ENCODE measurements at regions not wholly inside any gene's neighbourhood (a gene's known extent, or its start where the extent isn't known, plus 50 kb on each side); places are given as distances from the start of the nearest gene placed in this dataset. TPM values are rescaled to one million over a fixed set of nuclear protein-coding genes. Genes with fewer than 3 reads are reported as not detected.
"Not testable (repeated sequence)": the region's sequence is repeated elsewhere in the genome, so short reads cannot be mapped to it uniquely, and the experiment has no call there.

- intact Hi-C loops (cut with DNase I) = no loop called here
- no peak for DNase-seq (ENCODE audit: low spot score)
- ATAC-seq = no peak
Measured at GRCh38 chr12:25882266-25882665, 76.2 kb upstream of the RASSF8 start.

GRCh38 chr12:25883026-25883916, 75.2 kb upstream of the RASSF8 start:
- DNase-seq (ENCODE audit: low spot score) (no peak), ATAC-seq (no peak)
- intact Hi-C loops (cut with DNase I) = no loop called here

GRCh38 chr12:25884024-25884919, 74.2 kb upstream of the RASSF8 start:
- ATAC-seq (peak; percentile 53), DNase-seq (ENCODE audit: low spot score) (no peak)
- intact Hi-C loops (cut with DNase I) = no loop called here

- no peak for ATAC-seq
- intact Hi-C loops (cut with DNase I) = no loop called here
- no peak for DNase-seq (ENCODE audit: low spot score)
Measured at GRCh38 chr12:25884920-25885234, 73.6 kb upstream of the RASSF8 start.

- intact Hi-C loops (cut with DNase I) = no loop called here
Measured at GRCh38 chr12:25886396-25886795, 72.1 kb upstream of the RASSF8 start.

GRCh38 chr12:25887367-25887766, 71.1 kb upstream of the RASSF8 start:
- intact Hi-C loops (cut with DNase I) = no loop called here
- DNase-seq (ENCODE audit: low spot score) (no peak), ATAC-seq (no peak)

More at GRCh38 chr12:25886396-25886795, 72.1 kb upstream of the RASSF8 start:
- ATAC-seq (no peak), DNase-seq (ENCODE audit: low spot score) (no peak)

GRCh38 chr12:25889185-25889584, 69.3 kb upstream of the RASSF8 start:
- ATAC-seq = no peak
- DNase-seq (ENCODE audit: low spot score) = no peak
- intact Hi-C loops (cut with DNase I) = no loop called here

- DNase-seq (ENCODE audit: low spot score); intact Hi-C loops (cut with DNase I); ATAC-seq: not testable (repeated sequence)
Measured at GRCh38 chr12:25891095-25891494, 67.4 kb upstream of the RASSF8 start.

- intact Hi-C loops (cut with DNase I) = no loop called here
- ATAC-seq (no peak), DNase-seq (ENCODE audit: low spot score) (no peak)
Measured at GRCh38 chr12:25894759-25895158, 63.7 kb upstream of the RASSF8 start.

- intact Hi-C loops (cut with DNase I) = no loop called here
- no peak for DNase-seq (ENCODE audit: low spot score)
- ATAC-seq = no peak
Measured at GRCh38 chr12:25896981-25897380, 61.5 kb upstream of the RASSF8 start.

GRCh38 chr12:25903603-25904245, 54.8 kb upstream of the RASSF8 start:
- ATAC-seq = no peak
- no peak for DNase-seq (ENCODE audit: low spot score)
- intact Hi-C loops (cut with DNase I) = no loop called here

- no peak for DNase-seq (ENCODE audit: low spot score)
- intact Hi-C loops (cut with DNase I) = no loop called here
- ATAC-seq = no peak
Measured at GRCh38 chr12:25904442-25904841, 54.0 kb upstream of the RASSF8 start.

GRCh38 chr12:25906651-25907340, 51.7 kb upstream of the RASSF8 start:
- no peak for DNase-seq (ENCODE audit: low spot score)
- intact Hi-C loops (cut with DNase I) = no loop called here
- ATAC-seq = no peak

Small RNAs in the stretch of these regions (microRNA-seq; reads per million reads assigned to microRNA genes)
- not detected for gene MIR4302
